Dedifferentiated amniotic fluid mesenchymal stem cell (primary cell): ENCODE measurements at regions not wholly inside any gene's neighbourhood (a gene's known extent, or its start where the extent isn't known, plus 50 kb on each side); places are given as distances from the start of the nearest gene placed in this dataset.

Source experiments
- DNase-seq: peaks from one replicate; pipeline ENCODE4 v3.0.0-alpha.2; 2016; ENCODE audit errors: extremely low spot score

GRCh38 chr9:89807682-89808075 lies 202.9 kb downstream of the GADD45G start:
- DNase-seq = no peak

- no peak for DNase-seq
These were observed 203.4 kb downstream of the GADD45G start for GRCh38 chr9:89808076-89808755.

GRCh38 chr9:89808756-89809181 lies 204.0 kb downstream of the GADD45G start:
- DNase-seq = no peak

- no peak for DNase-seq
These were observed 205.6 kb downstream of the GADD45G start for GRCh38 chr9:89810431-89810830.

GRCh38 chr9:89811356-89811755 lies 206.5 kb downstream of the GADD45G start:
- DNase-seq = no peak

GRCh38 chr9:89811886-89812450 lies 207.2 kb downstream of the GADD45G start:
- no peak for DNase-seq

- no peak for DNase-seq
These were observed 207.9 kb downstream of the GADD45G start for GRCh38 chr9:89812556-89813181.

GRCh38 chr9:89813482-89813881 lies 208.7 kb downstream of the GADD45G start:
- no peak for DNase-seq

GRCh38 chr9:89814340-89815040 lies 209.7 kb downstream of the GADD45G start:
- DNase-seq = no peak

GRCh38 chr9:89815061-89815902 lies 210.5 kb downstream of the GADD45G start:
- DNase-seq = no peak

- DNase-seq = no peak
These were observed 211.2 kb downstream of the GADD45G start for GRCh38 chr9:89815903-89816573.

GRCh38 chr9:89817151-89817950 lies 212.5 kb downstream of the GADD45G start:
- DNase-seq = no peak

GRCh38 chr9:89820337-89820736 lies 215.5 kb downstream of the GADD45G start:
- no peak for DNase-seq

- no peak for DNase-seq
These were observed 216.3 kb downstream of the GADD45G start for GRCh38 chr9:89821081-89821480.

GRCh38 chr9:89822996-89823395 lies 218.2 kb downstream of the GADD45G start:
- DNase-seq = no peak

- no peak for DNase-seq
These were observed 220.9 kb downstream of the GADD45G start for GRCh38 chr9:89825669-89826068.

GRCh38 chr9:89826186-89826585 lies 221.4 kb downstream of the GADD45G start:
- DNase-seq = no peak

- no peak for DNase-seq
These were observed 224.5 kb downstream of the GADD45G start for GRCh38 chr9:89829346-89829745.

- no peak for DNase-seq
These were observed 230.9 kb downstream of the GADD45G start for GRCh38 chr9:89835666-89836065.
